Occipital lobe (tissue), 2 donors: ENCODE measurements at regions not wholly inside any gene's neighbourhood (a gene's known extent, or its start where the extent isn't known, plus 50 kb on each side); places are given as distances from the start of the nearest gene placed in this dataset. TPM values are rescaled to one million over a fixed set of nuclear protein-coding genes. Genes with fewer than 3 reads are reported as not detected.
"Not testable (repeated sequence)": the region's sequence is repeated elsewhere in the genome, so short reads cannot be mapped to it uniquely, and the experiment has no call there.

ENCODE experiments used
- DNase-seq: peaks from one replicate; lab custom pipeline; 2025; lab: John Stamatoyannopoulos, UW
- small RNA-seq: library from RNA; depleted of rRNA; stranded (forward); fragments of <200 nt; gene quantifications from one replicate; pipeline ENCODE3, GENCODE V24; 2014

GRCh38 chr4:148561467-148561866 lies 119.3 kb upstream of the NR3C2 start:
- DNase-seq: no peak

- no peak for DNase-seq
Measured at GRCh38 chr4:148557793-148558192, 115.6 kb upstream of the NR3C2 start.

GRCh38 chr4:148550788-148551187 lies 108.6 kb upstream of the NR3C2 start:
- DNase-seq: no peak

GRCh38 chr4:148542922-148543623 lies 100.9 kb upstream of the NR3C2 start:
- DNase-seq: no peak

GRCh38 chr4:148540622-148541326 lies 98.6 kb upstream of the NR3C2 start:
- DNase-seq: no peak

- DNase-seq: no peak
Measured at GRCh38 chr4:148539387-148539786, 97.2 kb upstream of the NR3C2 start.

- not testable (repeated sequence) for DNase-seq
Measured at GRCh38 chr4:148533851-148534250, 91.6 kb upstream of the NR3C2 start.

- DNase-seq: no peak
Measured at GRCh38 chr4:148530114-148530513, 87.9 kb upstream of the NR3C2 start.

GRCh38 chr4:148527571-148527970 lies 85.4 kb upstream of the NR3C2 start:
- no peak for DNase-seq

- DNase-seq: no peak
Measured at GRCh38 chr4:148522995-148523394, 80.8 kb upstream of the NR3C2 start.

GRCh38 chr4:148515248-148515647 lies 73.0 kb upstream of the NR3C2 start:
- DNase-seq: no peak

- no peak for DNase-seq
Measured at GRCh38 chr4:148514581-148514980, 72.4 kb upstream of the NR3C2 start.

- DNase-seq: no peak
Measured at GRCh38 chr4:148514041-148514440, 71.8 kb upstream of the NR3C2 start.

GRCh38 chr4:148510211-148510610 lies 68.0 kb upstream of the NR3C2 start:
- no peak for DNase-seq

- no peak for DNase-seq
Measured at GRCh38 chr4:148503681-148504080, 61.5 kb upstream of the NR3C2 start.

- DNase-seq: no peak
Measured at GRCh38 chr4:148497258-148497657, 55.0 kb upstream of the NR3C2 start.

GRCh38 chr4:148495463-148495862 lies 53.2 kb upstream of the NR3C2 start:
- no peak for DNase-seq

Small RNA genes in the stretch of these regions (small RNA-seq; reads per million reads assigned to genes)
- gene RNA5SP166 (not detected), gene RNU7-197P (not detected)
